A549 (cell line): ENCODE measurements at regions not wholly inside any gene's neighbourhood (a gene's known extent, or its start where the extent isn't known, plus 50 kb on each side); places are given as distances from the start of the nearest gene placed in this dataset.

Source experiments
- ATAC-seq, 2 experiments: fragments of 200-7000 bp in 1 of 2; fragments of >200 bp in 1 of 2; cut with Nextera tagmentation in 1 of 2; cut with Tn5 transposase in 1 of 2; 3 replicates each; pipeline versions ENCODE4 v1.8.0 to v1.9.1; 2018 to 2020; ENCODE audit warnings: mild to moderate bottlenecking in 1 of 2, moderate library complexity in 1 of 2
- CTCF ChIA-PET: fragments of 300-600 bp; sonication (Branson Sonifier 250); formaldehyde crosslinking; extraction: SDS; loops from one replicate; lab custom pipeline; 2021; ENCODE audit warnings: antibody characterized with exemption, inconsistent platforms; lab: Yijun Ruan, JAX
- POLR2A ChIA-PET: fragments of 350-600 bp; formaldehyde crosslinking; extraction: SDS; loops from one replicate; lab custom pipeline; 2021; ENCODE audit warnings: antibody characterized with exemption, inconsistent platforms; lab: Yijun Ruan, JAX
- DNase-seq, 2 experiments: peaks; one replicate each; pipeline versions ENCODE4 v3.0.0 to v3.0.0-alpha.2; 2011 to 2016; ENCODE audit warnings: low read depth in 1 of 2, low spot score in 1 of 2
- FAIRE-seq: peaks from 2 replicates; lab custom pipeline; 2011; peaks lifted over from hg19 to GRCh38; lab: Jason Lieb, UNC
- H3K27ac ChIP-seq, 2 experiments: fragments of >200 bp; sonication (Bioruptor Twin); formaldehyde crosslinking; 3 replicates each; pipeline ENCODE4 v1.5.1; 2016 to 2017
- H3K4me1 ChIP-seq: fragments of >200 bp; sonication (Bioruptor Twin); formaldehyde crosslinking; 3 replicates; pipeline ENCODE4 v1.6.1; 2016
- H3K4me2 ChIP-seq: fragments of >200 bp; sonication (Bioruptor Twin); formaldehyde crosslinking; 3 replicates; pipeline ENCODE4 v1.6.1; 2016
- H3K4me3 ChIP-seq: fragments of >200 bp; sonication (Bioruptor Twin); formaldehyde crosslinking; 3 replicates; pipeline ENCODE4 v1.5.1; 2016
- H3K9me3 ChIP-seq: fragments of >200 bp; sonication (Bioruptor Twin); formaldehyde crosslinking; 3 replicates; pipeline ENCODE4 v1.6.1; 2016
- CTCF ChIP-seq: fragments of >200 bp; sonication (Bioruptor Twin); formaldehyde crosslinking; IDR thresholded peaks from 3 replicates; pipeline ENCODE4 v1.5.1; 2016
- ELK1 ChIP-seq: fragments of 150-350 bp; IDR thresholded peaks from 2 replicates; pipeline ENCODE4 v1.6.1; 2014; ENCODE audit warnings: low read depth, mild to moderate bottlenecking, low read length
- FOSB ChIP-seq: fragments of 250-450 bp; sonication (Bioruptor Pico); IDR thresholded peaks from 2 replicates; pipeline ENCODE4 v1.5.0; 2020; ENCODE audit warnings: mild to moderate bottlenecking, moderate library complexity
- FOXS1 ChIP-seq: fragments of 250-450 bp; sonication (Bioruptor Pico); IDR thresholded peaks from 2 replicates; pipeline ENCODE4 v1.5.0; 2020; ENCODE audit warnings: mild to moderate bottlenecking, moderate library complexity
- GATA3 ChIP-seq: IDR thresholded peaks from 2 replicates; pipeline ENCODE4 v1.6.1; 2012; ENCODE audit warnings: borderline replicate concordance
- MAFK ChIP-seq: fragments of 450-650 bp; IDR thresholded peaks from 2 replicates; pipeline ENCODE4 v1.6.1; 2014; ENCODE audit not compliant: partially characterized antibody
- MAX ChIP-seq: IDR thresholded peaks from 2 replicates; pipeline ENCODE4 v1.6.1; 2012
- MYC ChIP-seq: IDR thresholded peaks from 2 replicates; pipeline ENCODE4 v1.6.1; 2012; ENCODE audit warnings: mild to moderate bottlenecking, inconsistent platforms, low read length, improper control_type of control experiment, borderline replicate concordance
- NFE2L2 ChIP-seq: fragments of 150-350 bp; conservative IDR thresholded peaks from 2 replicates; pipeline ENCODE4 v1.6.1; 2014; ENCODE audit warnings: low read length
- NPAS2 ChIP-seq: fragments of 250-450 bp; sonication (Bioruptor Pico); IDR thresholded peaks from 2 replicates; pipeline ENCODE4 v1.8.0; 2022; ENCODE audit warnings: mild to moderate bottlenecking, moderate library complexity, borderline replicate concordance
- POLR2AphosphoS2 ChIP-seq: conservative IDR thresholded peaks from 2 replicates; pipeline ENCODE4 v1.6.1; 2012; ENCODE audit warnings: low read length, improper control_type of control experiment, inconsistent platforms
- RCOR1 ChIP-seq: fragments of 150-350 bp; IDR thresholded peaks from 2 replicates; pipeline ENCODE4 v1.6.1; 2014; ENCODE audit warnings: antibody characterized with exemption, low read length, low read depth
- SMC3 ChIP-seq: fragments of >200 bp; sonication (Bioruptor Twin); formaldehyde crosslinking; IDR thresholded peaks from 3 replicates; pipeline ENCODE4 v1.6.1; 2018; ENCODE audit warnings: inconsistent platforms
- TFCP2L1 ChIP-seq: fragments of 250-450 bp; sonication (Bioruptor Pico); IDR thresholded peaks from 2 replicates; pipeline ENCODE4 v1.5.0; 2021; ENCODE audit warnings: mild to moderate bottlenecking
- ZC3H11A ChIP-seq: fragments of 450-650 bp; IDR thresholded peaks from 2 replicates; pipeline ENCODE4 v1.6.1; 2014; ENCODE audit warnings: antibody characterized with exemption, mild to moderate bottlenecking
- ZNF302 ChIP-seq: fragments of 250-450 bp; sonication (Bioruptor Pico); IDR thresholded peaks from 2 replicates; pipeline ENCODE4 v1.9.0; 2021; ENCODE audit warnings: inconsistent platforms, mild to moderate bottlenecking, moderate library complexity
- ZSCAN20 ChIP-seq: fragments of 250-450 bp; sonication (Bioruptor Pico); IDR thresholded peaks from 2 replicates; pipeline ENCODE4 v1.8.0; 2022; ENCODE audit warnings: mild to moderate bottlenecking, moderate library complexity
- WGBS: methylation state at CpG from one replicate; pipeline ENCODE4 v1.1.6; 2017; ENCODE audit errors: missing lambda C conversion rate; 5-methylcytosine and 5-hydroxymethylcytosine counted together
- TF ChIP-seq, protein P1 (sequence below): fragments of 250-450 bp; sonication (Bioruptor Pico); IDR thresholded peaks from 2 replicates; pipeline ENCODE4 v1.5.0; 2020; ENCODE audit warnings: low read depth, mild to moderate bottlenecking, moderate library complexity
- TF ChIP-seq, protein P2 (sequence below): fragments of 200-600 bp; sonication (generic); IDR thresholded peaks from 2 replicates; pipeline ENCODE4 v1.6.1; 2016; ENCODE audit warnings: antibody characterized with exemption, mild to moderate bottlenecking, moderate library complexity

GRCh38 chr5:58265246-58265930, 194.5 kb downstream of the PLK2 start:
- DNase-seq (no peak), ATAC-seq (no peak), FAIRE-seq (no peak)
- Histone ChIP-seq H3K4me1 (peaks cover 13% of the 10 kb centered on the region), H3K27ac (peak overlapping the region in 1 of 2 experiments; percentile 56; a peak in 3 of 6 replicates), H3K9me3 (no peaks in the 10 kb centered on the region), H3K4me3 (no peak overlapping the region), H3K4me2 (no peak overlapping the region)
- ChIA-PET CTCF (interaction anchor here (1.1 to 1.5 kb wide), 2 partner anchors 78 to 195 kb away, joined by 3 read pairs; no protein-coding TSS in a partner anchor), POLR2A (no interaction called here)
- no peak for TF ChIP-seq NFE2L2
- TF ChIP-seq GATA3, result no peak
- TF ChIP-seq MAFK, result peak; percentile 23
- 87% methylated on average over 4 of the region's 4 CpGs for WGBS

GRCh38 chr5:58264276-58264675, 195.6 kb downstream of the PLK2 start:
- Histone ChIP-seq H3K9me3 (no peaks in the 10 kb centered on the region), H3K4me3 (no peak overlapping the region), H3K4me2 (no peak overlapping the region), H3K27ac (peak overlapping the region in 1 of 2 experiments; percentile 46; a peak in 3 of 6 replicates), H3K4me1 (peaks cover 21% of the 10 kb centered on the region)
- DNase-seq (no peak), FAIRE-seq (no peak), ATAC-seq (no peak)
- CTCF ChIA-PET, result interaction anchor here (1.5 kb wide), 1 partner anchor 196 kb away, joined by 3 read pairs; no protein-coding TSS in a partner anchor
- POLR2A ChIA-PET, result no interaction called here
- 100% methylated on average over 3 of the region's 3 CpGs for WGBS
- TF ChIP-seq, protein P1, sequence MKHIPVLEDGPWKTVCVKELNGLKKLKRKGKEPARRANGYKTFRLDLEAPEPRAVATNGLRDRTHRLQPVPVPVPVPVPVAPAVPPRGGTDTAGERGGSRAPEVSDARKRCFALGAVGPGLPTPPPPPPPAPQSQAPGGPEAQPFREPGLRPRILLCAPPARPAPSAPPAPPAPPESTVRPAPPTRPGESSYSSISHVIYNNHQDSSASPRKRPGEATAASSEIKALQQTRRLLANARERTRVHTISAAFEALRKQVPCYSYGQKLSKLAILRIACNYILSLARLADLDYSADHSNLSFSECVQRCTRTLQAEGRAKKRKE, result no peak
- no peak for TF ChIP-seq GATA3
- TF ChIP-seq ELK1, result no peak
- no peak for TF ChIP-seq ZSCAN20 (CRISPR knock-in tag)
- no peak for TF ChIP-seq FOSB (CRISPR knock-in tag)
- no peak for TF ChIP-seq NFE2L2
- no peak for TF ChIP-seq MYC
- TF ChIP-seq, protein P2, sequence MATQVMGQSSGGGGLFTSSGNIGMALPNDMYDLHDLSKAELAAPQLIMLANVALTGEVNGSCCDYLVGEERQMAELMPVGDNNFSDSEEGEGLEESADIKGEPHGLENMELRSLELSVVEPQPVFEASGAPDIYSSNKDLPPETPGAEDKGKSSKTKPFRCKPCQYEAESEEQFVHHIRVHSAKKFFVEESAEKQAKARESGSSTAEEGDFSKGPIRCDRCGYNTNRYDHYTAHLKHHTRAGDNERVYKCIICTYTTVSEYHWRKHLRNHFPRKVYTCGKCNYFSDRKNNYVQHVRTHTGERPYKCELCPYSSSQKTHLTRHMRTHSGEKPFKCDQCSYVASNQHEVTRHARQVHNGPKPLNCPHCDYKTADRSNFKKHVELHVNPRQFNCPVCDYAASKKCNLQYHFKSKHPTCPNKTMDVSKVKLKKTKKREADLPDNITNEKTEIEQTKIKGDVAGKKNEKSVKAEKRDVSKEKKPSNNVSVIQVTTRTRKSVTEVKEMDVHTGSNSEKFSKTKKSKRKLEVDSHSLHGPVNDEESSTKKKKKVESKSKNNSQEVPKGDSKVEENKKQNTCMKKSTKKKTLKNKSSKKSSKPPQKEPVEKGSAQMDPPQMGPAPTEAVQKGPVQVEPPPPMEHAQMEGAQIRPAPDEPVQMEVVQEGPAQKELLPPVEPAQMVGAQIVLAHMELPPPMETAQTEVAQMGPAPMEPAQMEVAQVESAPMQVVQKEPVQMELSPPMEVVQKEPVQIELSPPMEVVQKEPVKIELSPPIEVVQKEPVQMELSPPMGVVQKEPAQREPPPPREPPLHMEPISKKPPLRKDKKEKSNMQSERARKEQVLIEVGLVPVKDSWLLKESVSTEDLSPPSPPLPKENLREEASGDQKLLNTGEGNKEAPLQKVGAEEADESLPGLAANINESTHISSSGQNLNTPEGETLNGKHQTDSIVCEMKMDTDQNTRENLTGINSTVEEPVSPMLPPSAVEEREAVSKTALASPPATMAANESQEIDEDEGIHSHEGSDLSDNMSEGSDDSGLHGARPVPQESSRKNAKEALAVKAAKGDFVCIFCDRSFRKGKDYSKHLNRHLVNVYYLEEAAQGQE, result no peak
- TF ChIP-seq POLR2AphosphoS2, result no peak
- TF ChIP-seq ZNF302, result no peak
- no peak for TF ChIP-seq TFCP2L1 (CRISPR knock-in tag)
- no peak for TF ChIP-seq NPAS2 (CRISPR knock-in tag)
- no peak for TF ChIP-seq ZC3H11A
- no peak for TF ChIP-seq FOXS1 (CRISPR knock-in tag)
- TF ChIP-seq RCOR1, result no peak
- TF ChIP-seq SMC3, result no peak
- no peak for TF ChIP-seq MAX
- no peak for TF ChIP-seq MAFK
- no peak for TF ChIP-seq CTCF
